Thoracic aorta (tissue), 2 donors: ENCODE measurements at regions not wholly inside any gene's neighbourhood (a gene's known extent, or its start where the extent isn't known, plus 50 kb on each side); places are given as distances from the start of the nearest gene placed in this dataset.
"Not testable (repeated sequence)": the region's sequence is repeated elsewhere in the genome, so short reads cannot be mapped to it uniquely, and the experiment has no call there.

ENCODE experiments used
- ATAC-seq: fragments of 150-250 bp; one replicate; pipeline ENCODE4 v1.8.0; 2017; ENCODE audit warnings: low read depth; ENCODE audit not compliant: insufficient number of reproducible peaks, low FRiP score
- DNase-seq: peaks from one replicate; pipeline ENCODE4 v3.0.0-alpha.2; 2020; ENCODE audit warnings: low spot score
- H3K27ac ChIP-seq, 2 donors: fragments of 200-600 bp; sonication (generic); 1 replicate in 1 of 2; 2 replicates in 1 of 2; pipeline ENCODE4 v1.5.1; 2016; ENCODE audit warnings: mild to moderate bottlenecking in 2 of 2, moderate library complexity in 2 of 2
- H3K27me3 ChIP-seq: fragments of 200-600 bp; sonication (generic); replicated peaks from 2 replicates; pipeline ENCODE4 v1.6.0; 2016; ENCODE audit warnings: mild to moderate bottlenecking; ENCODE audit not compliant: insufficient read depth
- H3K36me3 ChIP-seq: fragments of 200-600 bp; sonication (generic); one replicate; pipeline ENCODE4 v1.5.1; 2016
- H3K4me1 ChIP-seq, 2 donors: fragments of 200-600 bp; sonication (generic); 1 replicate in 1 of 2; 2 replicates in 1 of 2; pipeline versions ENCODE4 v1.5.1 to v1.6.0; 2016; ENCODE audit warnings: low read depth in 2 of 2, mild to moderate bottlenecking in 1 of 2; ENCODE audit not compliant: control insufficient read depth in 1 of 2
- H3K4me3 ChIP-seq: fragments of 200-600 bp; sonication (generic); 2 replicates; pipeline ENCODE4 v1.5.1; 2016; ENCODE audit warnings: mild to moderate bottlenecking
- H3K9me3 ChIP-seq: fragments of 200-600 bp; sonication (generic); 2 replicates; pipeline ENCODE4 v1.5.1; 2016
- CTCF ChIP-seq: fragments of 200-600 bp; sonication (generic); IDR thresholded peaks from one replicate; pipeline ENCODE4 v1.5.1; 2019; ENCODE audit warnings: antibody characterized with exemption

DNA sequence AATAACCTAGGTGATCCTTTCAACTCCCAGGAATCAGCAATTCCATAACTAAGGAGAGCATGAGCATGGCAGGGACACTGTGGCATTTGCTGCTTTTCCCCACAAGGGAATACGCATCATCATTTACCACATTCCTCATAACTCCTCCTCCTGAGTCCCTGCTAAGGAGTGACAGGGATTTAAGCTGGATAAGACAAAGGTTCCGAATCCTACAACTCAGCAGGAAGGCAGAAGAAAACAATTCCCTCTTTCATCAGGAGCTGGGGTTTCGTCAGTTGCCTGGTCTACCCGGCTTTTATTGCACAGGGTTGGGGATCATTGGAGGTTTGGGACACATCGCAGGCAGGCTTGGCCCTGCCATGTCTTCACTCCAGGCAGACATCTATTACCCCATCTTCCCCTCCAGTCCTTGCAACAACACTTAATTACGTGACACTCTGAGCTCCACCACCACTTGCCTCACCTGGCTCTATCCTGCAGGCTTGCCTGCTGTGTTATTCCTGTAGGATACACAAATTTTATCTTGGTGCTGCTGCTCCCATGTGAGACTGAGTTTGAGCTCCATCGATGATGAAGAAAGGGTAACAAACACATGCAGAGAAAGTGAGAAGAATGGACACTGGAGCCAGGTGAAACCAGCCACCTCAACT is 563.0 kb upstream of the KLF4 start:
- Histone ChIP-seq H3K4me1 (peaks cover 6 to 26% of the 10 kb centered on the region in 2 donors), H3K27ac (no peak overlapping the region), H3K36me3 (no peaks in the 10 kb centered on the region), H3K27me3 (no peaks in the 10 kb centered on the region), H3K4me3 (no peak overlapping the region), H3K9me3 (no peaks in the 10 kb centered on the region)
- DNase-seq (no peak), ATAC-seq (no peak)
- TF ChIP-seq CTCF: no peak

DNA sequence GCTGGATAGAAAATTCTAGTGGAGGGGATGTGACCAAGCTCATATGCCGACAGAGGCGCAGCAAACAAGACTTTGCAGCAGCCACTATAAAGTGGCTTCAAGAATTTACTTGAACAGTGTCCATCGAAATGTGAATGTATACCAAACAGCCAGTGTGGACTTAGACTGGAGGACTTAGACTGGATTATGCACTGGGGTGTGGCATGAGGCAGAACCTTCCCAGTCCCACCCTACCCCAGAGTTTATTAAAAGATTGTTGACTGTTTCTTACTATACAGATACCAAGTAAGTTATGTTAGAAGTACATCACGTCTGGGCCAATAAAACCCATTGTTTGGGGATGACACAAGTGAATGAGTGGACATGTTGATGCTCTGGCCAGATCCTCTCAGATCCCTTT is 561.3 kb upstream of the KLF4 start:
- ATAC-seq: no peak
- H3K4me1 ChIP-seq: peaks cover 0 to 19% of the 10 kb centered on the region in 2 donors
- H3K27ac ChIP-seq: no peak overlapping the region

DNA sequence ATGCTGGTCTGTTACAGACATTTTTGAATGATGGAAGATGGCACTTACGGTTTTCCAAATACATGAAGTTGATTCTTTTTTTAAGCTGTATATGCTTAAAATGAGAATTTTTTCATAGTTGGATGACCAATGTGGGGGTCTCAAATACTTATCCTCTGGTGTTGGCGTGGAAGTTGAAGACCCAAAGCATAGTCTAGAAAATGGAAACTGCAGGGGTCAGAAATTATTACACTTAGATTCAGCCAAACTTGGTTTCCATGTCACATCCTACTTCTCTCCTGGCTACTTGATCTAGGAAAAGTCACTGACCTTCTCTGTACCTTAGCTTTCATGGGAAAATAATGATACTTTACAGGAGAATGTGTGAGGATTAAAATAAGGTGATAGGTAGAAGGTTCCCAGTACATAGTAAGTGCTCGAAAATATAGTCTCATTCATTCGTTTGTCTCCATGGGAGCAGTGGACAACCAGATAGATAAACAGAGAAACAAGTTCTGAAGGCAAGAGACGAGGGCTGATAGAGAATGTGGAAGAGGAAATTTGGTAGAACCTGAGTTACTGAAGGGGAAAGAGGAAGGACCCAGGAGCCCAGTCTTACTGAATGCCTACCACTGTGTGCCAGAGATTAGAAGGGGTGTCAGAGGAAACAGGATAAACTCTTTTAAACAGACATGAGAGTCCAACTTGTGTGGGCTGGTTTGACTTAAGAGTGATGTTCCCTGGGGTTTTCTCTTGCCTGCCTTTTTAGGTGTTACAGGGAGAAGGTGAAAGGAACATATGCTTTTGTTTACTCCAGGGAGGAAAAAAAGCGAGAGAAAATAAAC is 560.3 kb upstream of the KLF4 start:
- Histone ChIP-seq H3K4me3 (no peak overlapping the region), H3K9me3 (no peaks in the 10 kb centered on the region), H3K36me3 (no peaks in the 10 kb centered on the region), H3K4me1 (peaks cover 0 to 19% of the 10 kb centered on the region in 2 donors), H3K27ac (no peak overlapping the region), H3K27me3 (no peaks in the 10 kb centered on the region)
- ATAC-seq (no peak), DNase-seq (no peak)
- TF ChIP-seq CTCF: no peak

More for the DNA sequence above, 561.3 kb upstream of the KLF4 start:
- no peaks in the 10 kb centered on the region for H3K9me3 ChIP-seq
- H3K4me3 ChIP-seq: no peak overlapping the region
- no peaks in the 10 kb centered on the region for H3K36me3 ChIP-seq
- no peak for TF ChIP-seq CTCF
- DNase-seq: no peak
- H3K27me3 ChIP-seq: no peaks in the 10 kb centered on the region

DNA sequence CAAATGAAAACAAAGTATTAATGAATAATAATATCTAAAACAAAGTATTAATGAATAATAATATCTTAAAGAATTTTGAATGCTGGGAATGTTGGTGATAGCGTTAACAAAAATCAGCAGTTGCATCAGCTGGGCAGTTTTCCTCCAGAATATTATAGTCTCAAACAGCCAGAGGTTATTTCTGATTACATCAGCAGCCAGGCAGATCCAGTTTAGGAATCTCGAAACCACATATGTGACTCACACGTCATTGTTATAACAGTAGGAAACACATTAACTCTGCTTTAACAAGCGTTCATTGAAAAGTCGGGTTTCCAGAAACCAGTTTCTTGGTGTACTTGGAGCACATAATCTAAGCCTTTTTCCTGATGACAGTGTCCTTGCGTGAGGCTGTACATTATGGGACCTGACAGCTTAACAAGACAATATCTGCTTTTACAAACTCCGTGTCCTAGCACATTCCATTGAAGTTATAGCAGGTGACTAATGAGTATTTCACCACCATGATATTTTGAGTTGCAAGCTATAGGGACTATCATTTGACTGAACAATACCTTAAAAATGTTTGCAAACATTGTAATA is 559.5 kb upstream of the KLF4 start:
- no peaks in the 10 kb centered on the region for H3K36me3 ChIP-seq
- no peak for DNase-seq
- no peak overlapping the region for H3K4me3 ChIP-seq
- no peaks in the 10 kb centered on the region for H3K27me3 ChIP-seq
- no peak for TF ChIP-seq CTCF
- no peak overlapping the region for H3K27ac ChIP-seq
- no peaks in the 10 kb centered on the region for H3K9me3 ChIP-seq
- H3K4me1 ChIP-seq: peaks cover 0 to 15% of the 10 kb centered on the region in 2 donors
- no peak for ATAC-seq

- Histone ChIP-seq H3K36me3 (no peaks in the 10 kb centered on the region), H3K4me1 (peaks cover 0 to 9% of the 10 kb centered on the region in 2 donors), H3K27me3 (no peaks in the 10 kb centered on the region), H3K4me3 (no peak overlapping the region), H3K9me3 (no peaks in the 10 kb centered on the region), H3K27ac (no peak overlapping the region)
- ATAC-seq: no peak
- no peak for DNase-seq
- no peak for TF ChIP-seq CTCF
Observed at GRCh38 chr9:108048406-108049025, 558.9 kb upstream of the KLF4 start.

DNA sequence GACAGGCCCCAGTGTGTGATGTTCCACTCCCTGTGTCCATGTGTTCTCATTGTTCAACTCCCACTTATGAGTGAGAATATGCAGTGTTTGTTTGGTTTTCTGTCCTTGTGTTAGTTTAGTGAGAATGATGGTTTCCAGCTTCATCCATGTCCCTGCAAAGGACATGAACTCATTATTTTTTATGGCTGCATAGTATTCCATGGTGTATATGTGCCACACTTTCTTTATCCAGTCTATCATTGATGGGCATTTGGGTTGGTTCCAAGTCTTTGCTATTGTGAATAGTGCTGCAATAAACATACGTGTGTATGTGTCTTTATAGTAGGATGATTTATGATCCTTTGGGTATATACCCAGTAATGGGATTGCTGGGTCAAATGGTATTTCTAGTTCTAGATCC is 558.2 kb upstream of the KLF4 start:
- ATAC-seq: not testable (repeated sequence)

More for the DNA sequence above, 558.2 kb upstream of the KLF4 start:
- H3K36me3 ChIP-seq, H3K4me3 ChIP-seq, DNase-seq, H3K27ac ChIP-seq, H3K4me1 ChIP-seq, H3K9me3 ChIP-seq, H3K27me3 ChIP-seq: not testable (repeated sequence)
